ENCODE measurements at regions not wholly inside any gene's neighbourhood (a gene's known extent, or its start where the extent isn't known, plus 50 kb on each side); places are given as distances from the start of the nearest gene placed in this dataset.

GRCh38 chr10:4219901-4220300 is 434.9 kb upstream of the KLF6 start:
- no peak for DNase-seq (ENCODE audit: low read depth in 4 of 4, low spot score in 3 of 4)

GRCh38 chr10:4217653-4218052 is 432.6 kb upstream of the KLF6 start:
- no peak for DNase-seq (ENCODE audit: low read depth in 4 of 4, low spot score in 3 of 4)

GRCh38 chr10:4217187-4217586 is 432.2 kb upstream of the KLF6 start:
- DNase-seq (ENCODE audit: low read depth in 4 of 4, low spot score in 3 of 4): no peak

GRCh38 chr10:4216726-4217125 is 431.7 kb upstream of the KLF6 start:
- DNase-seq (ENCODE audit: low read depth in 4 of 4, low spot score in 3 of 4): no peak

- no peak for DNase-seq (ENCODE audit: low read depth in 4 of 4, low spot score in 3 of 4)
These were observed 431.1 kb upstream of the KLF6 start for GRCh38 chr10:4215963-4216575.

GRCh38 chr10:4215485-4215884 is 430.5 kb upstream of the KLF6 start:
- no peak for DNase-seq (ENCODE audit: low read depth in 4 of 4, low spot score in 3 of 4)

- DNase-seq (ENCODE audit: low read depth in 4 of 4, low spot score in 3 of 4): no peak
These were observed 429.9 kb upstream of the KLF6 start for GRCh38 chr10:4214908-4215307.

GRCh38 chr10:4213441-4213840 is 428.4 kb upstream of the KLF6 start:
- DNase-seq (ENCODE audit: low read depth in 4 of 4, low spot score in 3 of 4): no peak

- no peak for DNase-seq (ENCODE audit: low read depth in 4 of 4, low spot score in 3 of 4)
These were observed 427.2 kb upstream of the KLF6 start for GRCh38 chr10:4212111-4212630.

- DNase-seq (ENCODE audit: low read depth in 4 of 4, low spot score in 3 of 4): no peak
These were observed 423.5 kb upstream of the KLF6 start for GRCh38 chr10:4208499-4208898.

- DNase-seq (ENCODE audit: low read depth in 4 of 4, low spot score in 3 of 4): no peak
These were observed 420.1 kb upstream of the KLF6 start for GRCh38 chr10:4205113-4205512.

GRCh38 chr10:4202938-4203337 is 417.9 kb upstream of the KLF6 start:
- DNase-seq (ENCODE audit: low read depth in 4 of 4, low spot score in 3 of 4): no peak

GRCh38 chr10:4201866-4202825 is 417.1 kb upstream of the KLF6 start:
- DNase-seq (ENCODE audit: low read depth in 4 of 4, low spot score in 3 of 4): no peak

GRCh38 chr10:4199196-4199595 is 414.2 kb upstream of the KLF6 start:
- no peak for DNase-seq (ENCODE audit: low read depth in 4 of 4, low spot score in 3 of 4)

- no peak for DNase-seq (ENCODE audit: low read depth in 4 of 4, low spot score in 3 of 4)
These were observed 413.2 kb upstream of the KLF6 start for GRCh38 chr10:4198216-4198615.

- no peak for DNase-seq (ENCODE audit: low read depth in 4 of 4, low spot score in 3 of 4)
These were observed 412.7 kb upstream of the KLF6 start for GRCh38 chr10:4197676-4198075.

GRCh38 chr10:4196771-4197390 is 411.9 kb upstream of the KLF6 start:
- no peak for DNase-seq (ENCODE audit: low read depth in 4 of 4, low spot score in 3 of 4)

- no peak for DNase-seq (ENCODE audit: low read depth in 4 of 4, low spot score in 3 of 4)
These were observed 411.2 kb upstream of the KLF6 start for GRCh38 chr10:4196183-4196582.

GRCh38 chr10:4195213-4195612 is 410.2 kb upstream of the KLF6 start:
- DNase-seq (ENCODE audit: low read depth in 4 of 4, low spot score in 3 of 4): no peak

GRCh38 chr10:4194231-4194630 is 409.2 kb upstream of the KLF6 start:
- no peak for DNase-seq (ENCODE audit: low read depth in 4 of 4, low spot score in 3 of 4)

GRCh38 chr10:4191894-4192293 is 406.9 kb upstream of the KLF6 start:
- no peak for DNase-seq (ENCODE audit: low read depth in 4 of 4, low spot score in 3 of 4)
